ENCODE measurements at regions not wholly inside any gene's neighbourhood (a gene's known extent, or its start where the extent isn't known, plus 50 kb on each side); places are given as distances from the start of the nearest gene placed in this dataset.

GRCh38 chr6:11350294-11350693, 117.8 kb upstream of the NEDD9 start:
- DNase-seq = no peak

GRCh38 chr6:11349880-11350279, 117.4 kb upstream of the NEDD9 start:
- no peak for DNase-seq

- no peak for DNase-seq
Observed at GRCh38 chr6:11346516-11346915, 114.0 kb upstream of the NEDD9 start.

GRCh38 chr6:11345536-11345935, 113.1 kb upstream of the NEDD9 start:
- DNase-seq = no peak

DNA sequence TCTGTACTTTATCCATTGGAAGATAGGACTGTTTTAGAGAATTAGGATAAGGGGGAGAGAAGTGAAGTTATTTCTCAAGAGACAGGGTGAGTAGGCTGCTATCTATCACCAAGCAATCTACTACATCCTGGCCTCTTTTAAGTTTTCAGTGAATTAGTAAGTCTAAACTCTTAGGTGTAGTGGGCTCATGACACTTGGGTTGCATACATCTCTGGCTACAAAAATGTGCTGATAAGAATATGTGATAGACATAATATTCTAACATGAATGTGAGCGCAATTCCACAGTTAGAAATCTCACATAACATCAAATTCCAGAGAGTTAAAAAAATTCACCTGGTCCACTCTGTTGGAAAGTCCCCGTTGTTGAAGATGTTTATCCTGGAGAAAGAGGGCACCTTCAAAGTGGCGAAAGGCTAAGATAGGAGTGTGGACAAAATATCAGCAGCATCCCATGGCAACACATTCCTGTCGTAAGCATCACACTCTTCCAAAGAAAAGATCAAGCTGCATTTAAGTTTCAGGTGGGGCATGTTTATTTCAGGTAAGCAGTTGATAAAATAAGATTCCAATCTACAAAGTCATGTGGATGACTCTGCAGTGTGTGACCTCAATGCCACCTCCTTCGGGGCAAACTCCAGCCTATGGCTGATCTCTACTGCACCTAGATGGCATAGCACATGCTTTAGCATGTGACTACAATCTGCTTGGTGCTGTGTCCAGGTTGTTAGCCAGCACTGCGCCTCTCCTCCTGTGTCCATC, 111.7 kb upstream of the NEDD9 start:
- DNase-seq = no peak

GRCh38 chr6:11341867-11342266, 109.4 kb upstream of the NEDD9 start:
- no peak for DNase-seq

GRCh38 chr6:11341303-11341702, 108.8 kb upstream of the NEDD9 start:
- no peak for DNase-seq

DNA sequence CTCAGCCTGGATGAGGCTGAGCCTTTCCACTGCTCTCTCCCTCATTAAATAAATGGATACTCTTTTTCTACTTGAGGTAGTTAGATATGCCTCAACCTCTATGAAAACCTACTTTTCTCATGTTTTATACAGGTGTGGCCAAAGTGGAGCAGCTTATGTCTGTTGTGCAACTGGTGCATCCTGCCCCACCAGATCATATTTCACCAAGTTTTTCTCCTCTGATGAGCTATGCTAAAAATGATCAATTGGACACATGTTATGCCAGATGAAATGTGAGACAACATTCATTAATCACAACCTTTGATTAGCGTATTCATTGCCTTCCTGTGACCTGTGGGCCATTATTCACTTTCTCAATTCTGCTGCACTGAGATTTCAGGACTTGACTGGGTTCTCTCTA, 106.9 kb upstream of the NEDD9 start:
- no peak for DNase-seq

GRCh38 chr6:11337306-11337705, 104.8 kb upstream of the NEDD9 start:
- DNase-seq = no peak

DNA sequence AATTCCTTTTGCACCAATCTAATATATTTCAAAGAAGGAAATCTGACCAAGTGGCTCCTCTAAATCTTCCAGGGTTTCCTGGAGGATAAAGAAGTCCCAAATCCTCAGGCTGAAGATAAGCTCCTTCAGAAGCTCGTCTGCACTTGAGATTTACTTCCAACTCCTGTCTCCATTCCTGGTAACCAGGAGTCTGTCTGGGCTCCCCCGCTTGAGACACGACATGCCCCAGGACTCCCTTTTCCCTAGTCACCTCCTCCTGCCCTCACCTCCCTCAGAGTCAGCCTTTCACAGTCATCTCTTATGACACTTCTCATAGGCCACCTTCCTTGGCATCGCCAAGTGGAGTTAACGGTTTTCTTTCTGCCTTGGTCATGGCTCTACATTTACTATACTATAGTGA, 103.4 kb upstream of the NEDD9 start:
- no peak for DNase-seq

GRCh38 chr6:11333132-11333849, 100.8 kb upstream of the NEDD9 start:
- no peak for DNase-seq

- no peak for DNase-seq
Observed at GRCh38 chr6:11332463-11332862, 100.0 kb upstream of the NEDD9 start.

DNA sequence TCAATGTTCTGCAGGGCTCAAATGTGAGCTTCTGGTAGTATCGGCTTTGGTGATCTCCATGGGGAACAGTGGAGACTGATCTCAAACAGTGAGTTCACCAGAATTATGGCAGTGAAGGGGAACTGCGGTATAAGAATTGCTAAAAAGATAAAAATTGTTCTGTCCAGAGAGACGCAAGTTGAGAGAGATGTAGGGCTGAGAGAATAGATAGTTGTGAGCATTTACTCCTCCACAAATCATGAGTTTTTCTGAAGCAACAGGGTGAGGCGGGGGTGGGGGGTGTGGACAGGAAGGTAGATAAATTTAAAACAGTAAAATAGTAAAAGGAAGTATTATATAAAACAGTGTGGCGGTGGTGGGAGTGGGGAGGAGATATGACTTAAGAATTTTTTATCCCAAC, 98.6 kb upstream of the NEDD9 start:
- no peak for DNase-seq

GRCh38 chr6:11330413-11330760, 97.9 kb upstream of the NEDD9 start:
- no peak for DNase-seq

DNA sequence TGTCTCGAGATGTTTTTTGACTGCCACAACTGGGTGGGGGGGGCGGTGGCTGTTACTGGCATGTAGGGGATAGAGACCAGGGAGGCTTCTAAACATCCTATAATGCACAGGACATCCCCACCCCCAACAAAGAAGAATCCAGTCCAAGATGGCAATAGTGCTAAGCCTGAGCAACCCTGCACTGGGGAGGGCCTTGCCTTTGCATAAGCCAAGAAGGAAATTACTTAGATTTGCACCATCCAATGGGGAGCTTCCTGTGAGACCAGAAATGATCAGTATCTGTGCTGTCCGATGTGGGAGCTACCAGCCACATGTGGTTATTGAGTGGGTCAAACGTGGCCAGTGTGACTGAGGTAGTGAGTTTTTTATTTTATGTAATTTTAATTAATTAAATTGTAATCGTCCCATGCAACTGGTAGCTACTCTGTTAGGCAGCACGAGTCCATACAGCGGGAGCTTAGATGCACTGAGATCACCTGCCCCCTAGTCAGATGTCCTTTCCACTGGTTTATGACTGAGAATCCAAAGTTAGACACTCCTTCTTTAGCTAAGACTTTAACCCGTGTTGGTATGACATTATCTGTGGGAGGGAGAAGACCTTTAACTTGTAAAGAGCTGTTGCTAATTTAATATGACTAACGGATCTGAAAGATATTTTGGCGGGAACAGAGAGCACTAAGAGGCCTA, 97.4 kb upstream of the NEDD9 start:
- no peak for DNase-seq

DNA sequence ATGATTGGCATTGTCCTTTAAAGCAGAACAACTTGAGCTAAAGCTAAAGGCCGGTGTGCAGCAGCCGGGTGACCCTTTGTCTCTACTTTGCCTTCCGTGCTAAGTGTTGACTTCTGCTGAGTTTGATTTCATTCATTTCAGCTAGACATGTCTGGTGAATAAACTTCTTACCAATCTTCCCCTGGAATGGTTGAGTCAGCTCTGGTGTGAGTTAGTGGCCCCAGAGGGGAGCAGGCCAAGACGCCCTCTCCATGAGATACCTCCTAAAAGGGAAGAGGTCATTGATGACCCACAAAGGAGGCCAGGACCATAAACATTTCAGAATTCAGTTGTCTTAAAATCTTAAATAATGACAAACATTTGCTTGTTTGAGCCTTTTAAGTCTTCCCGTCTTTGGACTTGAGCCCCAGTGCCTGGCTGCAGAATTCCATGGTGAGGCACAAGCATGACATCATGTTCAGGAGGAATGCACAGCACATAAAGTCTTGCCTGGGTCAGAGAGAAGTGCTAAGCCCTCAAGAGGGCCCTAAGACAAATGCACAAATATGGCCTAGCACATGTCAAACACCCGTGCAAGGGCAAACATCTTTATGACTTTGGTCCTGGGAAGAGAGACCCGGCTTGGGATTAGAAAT, 96.3 kb upstream of the NEDD9 start:
- no peak for DNase-seq

DNA sequence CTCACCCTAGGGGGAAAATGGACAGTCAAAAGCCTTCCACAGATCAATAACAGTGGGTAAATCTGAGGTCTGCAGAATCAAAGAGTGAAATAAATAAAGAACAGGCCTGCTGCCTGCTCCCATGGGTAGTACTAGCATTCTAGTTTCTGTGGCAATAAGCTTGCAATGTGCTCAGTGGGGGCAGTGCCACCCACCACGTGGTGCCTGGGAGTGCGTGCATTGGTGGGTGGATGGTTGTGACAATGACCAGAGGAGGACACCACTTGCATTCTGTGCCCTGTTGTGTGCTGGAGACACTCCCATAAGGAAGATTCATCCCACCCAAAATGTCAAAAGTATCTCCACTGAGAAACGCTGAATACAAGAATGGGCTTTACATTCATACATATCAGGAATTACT, 95.5 kb upstream of the NEDD9 start:
- no peak for DNase-seq

- no peak for DNase-seq
Observed at GRCh38 chr6:11326116-11326515, 93.6 kb upstream of the NEDD9 start.

- no peak for DNase-seq
Observed at GRCh38 chr6:11324453-11325015, 92.1 kb upstream of the NEDD9 start.

- DNase-seq = no peak
Observed at GRCh38 chr6:11323666-11324452, 91.4 kb upstream of the NEDD9 start.

DNA sequence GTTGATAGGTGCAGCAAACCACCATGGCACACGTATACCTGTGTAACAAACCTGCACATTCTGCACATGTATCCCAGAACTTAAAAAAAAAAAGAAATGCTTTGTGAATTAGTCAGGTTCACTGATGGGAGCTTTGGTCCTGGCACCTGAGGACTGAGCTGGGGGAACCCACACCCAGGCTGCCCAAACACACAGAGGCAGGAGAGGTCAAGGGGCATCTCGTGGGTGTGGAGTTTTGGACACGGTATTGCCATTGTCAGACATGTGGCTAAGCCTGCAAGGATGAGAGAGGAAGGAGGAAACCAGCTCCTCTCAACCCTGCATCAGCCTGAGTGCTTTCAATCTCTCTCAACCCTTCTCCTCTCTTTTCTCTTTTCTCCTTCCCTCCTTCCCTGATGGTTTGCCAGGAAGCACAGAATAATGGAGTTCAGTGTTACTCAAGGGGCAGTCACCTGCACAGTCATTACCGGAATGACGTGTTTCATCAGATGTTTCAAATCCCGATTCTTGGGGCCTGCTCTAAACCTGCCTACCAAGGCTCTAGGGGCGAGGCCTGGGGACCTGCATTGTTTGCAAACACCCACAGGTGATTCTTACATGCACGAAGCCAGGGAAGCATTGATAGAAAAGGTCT, 89.9 kb upstream of the NEDD9 start:
- no peak for DNase-seq

Measured in NCI-H2081 (cell line).